H9 (cell line): ENCODE measurements at regions not wholly inside any gene's neighbourhood (a gene's known extent, or its start where the extent isn't known, plus 50 kb on each side); places are given as distances from the start of the nearest gene placed in this dataset.
A peak's percentile ranks its signal among the peaks of the same experiment; 100 is the strongest.

Source experiments
- DNase-seq: peaks from one replicate; pipeline ENCODE4 v3.0.0-alpha.2; 2017
- H2AFZ ChIP-seq: one replicate; pipeline ENCODE4 v1.6.1; 2013; ENCODE audit warnings: mild to moderate bottlenecking, low read length, control low read depth, moderate library complexity
- H2AK5ac ChIP-seq: 2 replicates; pipeline ENCODE4 v1.6.1; 2013; ENCODE audit warnings: low read length, control low read depth, mixed read lengths; ENCODE audit not compliant: insufficient read length
- H2BK120ac ChIP-seq: one replicate; pipeline ENCODE4 v1.6.1; 2013; ENCODE audit warnings: low read depth, mild to moderate bottlenecking, low read length, control low read depth, inconsistent platforms; ENCODE audit not compliant: poor library complexity, severe bottlenecking
- H2BK12ac ChIP-seq: 2 replicates; pipeline ENCODE4 v1.6.1; 2013; ENCODE audit warnings: low read length, control low read depth, mixed read lengths, low read depth; ENCODE audit not compliant: insufficient read length
- H2BK15ac ChIP-seq: 2 replicates; pipeline ENCODE4 v1.6.1; 2013; ENCODE audit warnings: low read depth, low read length, control low read depth
- H2BK20ac ChIP-seq: one replicate; pipeline ENCODE4 v1.6.1; 2013; ENCODE audit warnings: low read depth, mild to moderate bottlenecking, low read length, control low read depth, inconsistent platforms; ENCODE audit not compliant: poor library complexity, severe bottlenecking
- H2BK5ac ChIP-seq: 2 replicates; pipeline ENCODE4 v1.6.1; 2013; ENCODE audit warnings: low read length, control low read depth, mixed read lengths; ENCODE audit not compliant: insufficient read length
- H3K14ac ChIP-seq: 2 replicates; pipeline ENCODE4 v1.6.1; 2013; ENCODE audit warnings: low read length, control low read depth; ENCODE audit not compliant: insufficient read depth
- H3K18ac ChIP-seq: 2 replicates; pipeline ENCODE4 v1.6.1; 2013; ENCODE audit warnings: low read depth, mild to moderate bottlenecking, mixed read lengths, low read length, control low read depth; ENCODE audit not compliant: insufficient read length
- H3K23ac ChIP-seq: 2 replicates; pipeline ENCODE4 v1.6.1; 2013; ENCODE audit warnings: low read length, control low read depth, mixed read lengths, low read depth; ENCODE audit not compliant: insufficient read length
- H3K23me2 ChIP-seq: 2 replicates; pipeline ENCODE4 v1.6.1; 2013; ENCODE audit warnings: low read depth, mild to moderate bottlenecking, mixed read lengths, low read length, control low read depth; ENCODE audit not compliant: insufficient read length, poor library complexity, severe bottlenecking
- H3K27ac ChIP-seq: 2 replicates; pipeline ENCODE4 v1.5.1; 2013; ENCODE audit warnings: low read length, control low read depth, mixed read lengths, low read depth; ENCODE audit not compliant: insufficient read length
- H3K27me3 ChIP-seq: 2 replicates; pipeline ENCODE4 v1.6.1; 2013; ENCODE audit warnings: low read length, control low read depth, inconsistent platforms; ENCODE audit not compliant: insufficient read depth
- H3K4ac ChIP-seq: 2 replicates; pipeline ENCODE4 v1.6.1; 2013; ENCODE audit warnings: low read depth, mild to moderate bottlenecking, control low read depth, inconsistent platforms, low read length, moderate library complexity
- H3K4me1 ChIP-seq: 2 replicates; pipeline ENCODE4 v1.6.1; 2013; ENCODE audit warnings: low read length, control low read depth, inconsistent platforms; ENCODE audit not compliant: insufficient read depth
- H3K4me2 ChIP-seq: 2 replicates; pipeline ENCODE4 v1.6.1; 2013; ENCODE audit warnings: low read length, control low read depth, mixed read lengths; ENCODE audit not compliant: insufficient read length, insufficient read depth
- H3K56ac ChIP-seq: 2 replicates; pipeline ENCODE4 v1.6.1; 2013; ENCODE audit warnings: low read depth, mild to moderate bottlenecking, mixed read lengths, low read length, control low read depth; ENCODE audit not compliant: insufficient read length
- H3K79me1 ChIP-seq: 2 replicates; pipeline ENCODE4 v1.6.1; 2013; ENCODE audit warnings: low read depth, mild to moderate bottlenecking, moderate library complexity, low read length, control low read depth, inconsistent platforms; ENCODE audit not compliant: insufficient read depth, poor library complexity, severe bottlenecking
- H3K79me2 ChIP-seq: 2 replicates; pipeline ENCODE4 v1.6.1; 2013; ENCODE audit warnings: low read length, control low read depth, inconsistent platforms; ENCODE audit not compliant: insufficient read depth
- H3K9ac ChIP-seq: 2 replicates; pipeline ENCODE4 v1.6.1; 2013; ENCODE audit warnings: low read length, control low read depth, mixed read lengths; ENCODE audit not compliant: insufficient read length; ENCODE audit errors: extremely low read depth
- H3K9me3 ChIP-seq: one replicate; pipeline ENCODE4 v1.6.1; 2013; ENCODE audit warnings: low read depth, low read length, inconsistent platforms; ENCODE audit not compliant: control insufficient read depth
- H3T11ph ChIP-seq: one replicate; pipeline ENCODE4 v1.6.1; 2013; ENCODE audit warnings: mild to moderate bottlenecking, low read length, control low read depth, inconsistent platforms
- H4K20me1 ChIP-seq: one replicate; pipeline ENCODE4 v1.6.1; 2013; ENCODE audit not compliant: control insufficient read depth, insufficient read length, insufficient read depth
- H4K5ac ChIP-seq: 2 replicates; pipeline ENCODE4 v1.6.1; 2013; ENCODE audit warnings: low read depth, mild to moderate bottlenecking, mixed read lengths, low read length, control low read depth; ENCODE audit not compliant: insufficient read length
- H4K8ac ChIP-seq: replicated peaks from 2 replicates; pipeline ENCODE4 v1.6.1; 2013; ENCODE audit warnings: low read length, control low read depth, mixed read lengths, low read depth; ENCODE audit not compliant: insufficient read length
- H4K91ac ChIP-seq: 2 replicates; pipeline ENCODE4 v1.6.1; 2013; ENCODE audit warnings: low read depth, mild to moderate bottlenecking, moderate library complexity, mixed read lengths, low read length, control low read depth; ENCODE audit not compliant: insufficient read length
- H3K27ac Mint-ChIP-seq, 3 experiments: 2 replicates in 2 of 3; 3 replicates in 1 of 3; pipeline ENCODE4 v1.8.0; 2020 to 2021; ENCODE audit warnings: mixed read lengths in 3 of 3, mild to moderate bottlenecking in 1 of 3, moderate library complexity in 1 of 3
- H3K27me3 Mint-ChIP-seq: 2 replicates; pipeline ENCODE4 v1.8.0; 2021; ENCODE audit warnings: low read depth, mild to moderate bottlenecking, moderate library complexity, mixed read lengths
- H3K36me3 Mint-ChIP-seq, 3 experiments: 2 replicates in 2 of 3; 3 replicates in 1 of 3; pipeline ENCODE4 v1.8.0; 2020 to 2021; ENCODE audit warnings: low read depth in 3 of 3, mixed read lengths in 3 of 3; ENCODE audit not compliant: insufficient read depth in 1 of 3
- H3K4me1 Mint-ChIP-seq, 2 experiments: 2 replicates each; pipeline ENCODE4 v1.8.0; 2020; ENCODE audit warnings: mixed read lengths in 2 of 2
- H3K4me3 Mint-ChIP-seq, 2 experiments: 2 replicates in 1 of 2; 3 replicates in 1 of 2; pipeline ENCODE4 v1.8.0; 2020 to 2021; ENCODE audit warnings: mild to moderate bottlenecking in 2 of 2, mixed read lengths in 2 of 2, moderate library complexity in 1 of 2
- H3K9me3 Mint-ChIP-seq, 2 experiments: 2 replicates in 1 of 2; 3 replicates in 1 of 2; pipeline ENCODE4 v1.8.0; 2020; ENCODE audit warnings: mild to moderate bottlenecking in 2 of 2, mixed read lengths in 2 of 2, moderate library complexity in 1 of 2
- CTCF ChIP-seq: fragments of 200-600 bp; sonication (generic); conservative IDR thresholded peaks from 3 replicates; pipeline ENCODE4 v1.8.0; 2021; ENCODE audit warnings: antibody characterized with exemption, mild to moderate bottlenecking
- WGBS: extraction: QIAGEN DNeasy Blood & Tissue Kit; methylation state at CpG from one replicate; pipeline ENCODE4 v1.1.7; 2013; ENCODE audit warnings: missing lambda C conversion rate, low lambda C conversion rate, mixed read lengths; ENCODE audit not compliant: insufficient read length; ENCODE audit errors: extremely low coverage; 5-methylcytosine and 5-hydroxymethylcytosine counted together

- H3K27ac ChIP-seq = no peak overlapping the region
- no CpG with 5 or more reads among the region's 5 CpGs for WGBS
- no peaks in the 10 kb centered on the region for H3K4me1 ChIP-seq
- no peaks in the 10 kb centered on the region for H3K9me3 ChIP-seq
- H2BK120ac ChIP-seq = no peak overlapping the region
- H3K4me2 ChIP-seq = no peak overlapping the region
- Mint-ChIP-seq H3K27me3 (no peaks in the 10 kb centered on the region), H3K36me3 (no peaks in the 10 kb centered on the region), H3K27ac (0 out of 7 replicates have a peak overlapping the region, but pooled peaks of 1 of the 3 experiments have one; percentile 2), H3K4me3 (no peak overlapping the region), H3K4me1 (peaks cover 2 to 4% of the 10 kb centered on the region in 2 experiments; a peak in 2 of 4 replicates), H3K9me3 (no peaks in the 10 kb centered on the region)
- no peaks in the 10 kb centered on the region for H3K79me1 ChIP-seq
- H2BK20ac ChIP-seq = no peak overlapping the region
- no peak overlapping the region for H3K23ac ChIP-seq
- H2BK15ac ChIP-seq = no peak overlapping the region
- no peak for DNase-seq
- H3K4ac ChIP-seq = no peak overlapping the region
- no peak overlapping the region for H3T11ph ChIP-seq
- no peak overlapping the region for H3K18ac ChIP-seq
- no peak overlapping the region for H2BK5ac ChIP-seq
- H2AK5ac ChIP-seq = no peak overlapping the region
- no peaks in the 10 kb centered on the region for H3K79me2 ChIP-seq
- H4K20me1 ChIP-seq = no peaks in the 10 kb centered on the region
- H4K91ac ChIP-seq = no peak overlapping the region
- H3K56ac ChIP-seq = no peak overlapping the region
- no peak overlapping the region for H3K9ac ChIP-seq
- no peak overlapping the region for H2BK12ac ChIP-seq
- no peak for TF ChIP-seq CTCF
- no peak overlapping the region for H2AFZ ChIP-seq
- H3K14ac ChIP-seq = no peak overlapping the region
- H4K8ac ChIP-seq = no peak overlapping the region
- H3K23me2 ChIP-seq = no peaks in the 10 kb centered on the region
- H3K27me3 ChIP-seq = no peaks in the 10 kb centered on the region
- H4K5ac ChIP-seq = no peak overlapping the region
Measured at GRCh38 chr4:27861802-27862201, 1001.2 kb downstream of the STIM2 start.
